Smooth muscle cell (in vitro differentiated cells): ENCODE measurements at regions not wholly inside any gene's neighbourhood (a gene's known extent, or its start where the extent isn't known, plus 50 kb on each side); places are given as distances from the start of the nearest gene placed in this dataset.

Experiments used
- DNase-seq: peaks from one replicate; lab custom pipeline; 2025; ENCODE audit not compliant: unreplicated experiment; lab: John Stamatoyannopoulos, UW
- H2AFZ ChIP-seq: fragments of 200-600 bp; sonication (generic); 2 replicates; pipeline ENCODE4 v1.6.0; 2016; ENCODE audit warnings: antibody characterized with exemption, low read depth, mild to moderate bottlenecking
- H3F3A ChIP-seq: fragments of 200-600 bp; sonication (generic); 2 replicates; pipeline ENCODE4 v1.6.0; 2017; ENCODE audit warnings: antibody characterized with exemption, low read depth
- H3K27ac ChIP-seq: fragments of 200-600 bp; sonication (generic); 2 replicates; pipeline ENCODE4 v1.5.1; 2016; ENCODE audit warnings: low read depth, mild to moderate bottlenecking
- H3K27me3 ChIP-seq: fragments of 200-600 bp; sonication (generic); 2 replicates; pipeline ENCODE4 v1.6.1; 2016; ENCODE audit warnings: low read depth, mild to moderate bottlenecking
- H3K36me3 ChIP-seq: fragments of 200-600 bp; sonication (generic); 2 replicates; pipeline ENCODE4 v1.5.1; 2016; ENCODE audit warnings: low read depth
- H3K4me1 ChIP-seq: fragments of 200-600 bp; sonication (generic); 2 replicates; pipeline ENCODE4 v1.5.1; 2016; ENCODE audit warnings: low read depth
- H3K4me2 ChIP-seq: fragments of 200-600 bp; sonication (generic); 2 replicates; pipeline ENCODE4 v1.6.0; 2016; ENCODE audit warnings: mild to moderate bottlenecking
- H3K4me3 ChIP-seq: fragments of 200-600 bp; sonication (generic); 2 replicates; pipeline ENCODE4 v1.5.1; 2016; ENCODE audit warnings: mild to moderate bottlenecking
- H3K79me2 ChIP-seq: fragments of 200-600 bp; sonication (generic); 2 replicates; pipeline ENCODE4 v1.6.0; 2016; ENCODE audit warnings: low read depth, mild to moderate bottlenecking
- H3K9ac ChIP-seq: fragments of 200-600 bp; sonication (generic); 2 replicates; pipeline ENCODE4 v1.6.0; 2016; ENCODE audit warnings: low read depth
- H3K9me3 ChIP-seq: fragments of 200-600 bp; sonication (generic); replicated peaks from 2 replicates; pipeline ENCODE4 v1.5.1; 2016; ENCODE audit warnings: low read depth
- H4K20me1 ChIP-seq: fragments of 200-600 bp; sonication (generic); 2 replicates; pipeline ENCODE4 v1.6.0; 2016; ENCODE audit warnings: low read depth
- CTCF ChIP-seq: fragments of 200-600 bp; sonication (generic); IDR thresholded peaks from 2 replicates; pipeline ENCODE4 v1.5.1; 2017; ENCODE audit warnings: borderline replicate concordance, mild to moderate bottlenecking, antibody characterized with exemption; ENCODE audit not compliant: insufficient read depth, poor library complexity, severe bottlenecking
- WGBS: methylation state at CpG from one replicate; pipeline ENCODE4 v1.1.7; 2016; ENCODE audit warnings: low lambda C conversion rate; 5-methylcytosine and 5-hydroxymethylcytosine counted together

GRCh38 chr4:45640281-45640680 lies 483.6 kb downstream of the GABRG1 start:
- H3K79me2 ChIP-seq: no peaks in the 10 kb centered on the region
- H2AFZ ChIP-seq: no peak overlapping the region
- H3K9me3 ChIP-seq: no peaks in the 10 kb centered on the region
- 69% methylated on average over 6 of the region's 6 CpGs for WGBS
- DNase-seq: no peak
- TF ChIP-seq CTCF: no peak
- H3K27ac ChIP-seq: no peak overlapping the region
- no peaks in the 10 kb centered on the region for H3K36me3 ChIP-seq
- no peaks in the 10 kb centered on the region for H3K4me1 ChIP-seq
- no peak overlapping the region for H3K4me3 ChIP-seq
- H3K4me2 ChIP-seq: no peak overlapping the region
- no peaks in the 10 kb centered on the region for H3F3A ChIP-seq
- H3K27me3 ChIP-seq: no peaks in the 10 kb centered on the region
- no peak overlapping the region for H3K9ac ChIP-seq
- H4K20me1 ChIP-seq: no peaks in the 10 kb centered on the region

- Histone ChIP-seq H2AFZ (no peak overlapping the region), H3K9ac (no peak overlapping the region), H3K27ac (no peak overlapping the region), H3F3A (no peaks in the 10 kb centered on the region), H3K27me3 (no peaks in the 10 kb centered on the region), H3K79me2 (no peaks in the 10 kb centered on the region), H3K9me3 (no peaks in the 10 kb centered on the region), H4K20me1 (no peaks in the 10 kb centered on the region), H3K4me2 (no peak overlapping the region), H3K36me3 (no peaks in the 10 kb centered on the region), H3K4me1 (no peaks in the 10 kb centered on the region), H3K4me3 (no peak overlapping the region)
- DNase-seq: no peak
- 87% methylated on average over 3 of the region's 3 CpGs for WGBS
- no peak for TF ChIP-seq CTCF
These were observed 485.2 kb downstream of the GABRG1 start for GRCh38 chr4:45638641-45639040.

GRCh38 chr4:45636175-45636574 lies 487.7 kb downstream of the GABRG1 start:
- no peak for DNase-seq
- Histone ChIP-seq H3K27me3 (no peaks in the 10 kb centered on the region), H3K4me2 (no peak overlapping the region), H3K9ac (no peak overlapping the region), H3K79me2 (no peaks in the 10 kb centered on the region), H3K36me3 (no peaks in the 10 kb centered on the region), H3K27ac (no peak overlapping the region), H3K4me3 (no peak overlapping the region), H3F3A (no peaks in the 10 kb centered on the region), H3K4me1 (no peaks in the 10 kb centered on the region), H4K20me1 (no peaks in the 10 kb centered on the region), H3K9me3 (no peaks in the 10 kb centered on the region), H2AFZ (no peak overlapping the region)
- no peak for TF ChIP-seq CTCF
- WGBS: 89% methylated on average over 1 of the region's 1 CpG

GRCh38 chr4:45629717-45630116 lies 494.1 kb downstream of the GABRG1 start:
- Histone ChIP-seq H3K9ac (no peak overlapping the region), H3K27ac (no peak overlapping the region), H3K9me3 (no peaks in the 10 kb centered on the region), H3K4me2 (no peak overlapping the region), H3K36me3 (no peaks in the 10 kb centered on the region), H3F3A (no peaks in the 10 kb centered on the region), H3K4me3 (no peak overlapping the region), H3K27me3 (no peaks in the 10 kb centered on the region), H3K79me2 (no peaks in the 10 kb centered on the region), H4K20me1 (no peaks in the 10 kb centered on the region), H3K4me1 (no peaks in the 10 kb centered on the region), H2AFZ (no peak overlapping the region)
- no peak for TF ChIP-seq CTCF
- 93% methylated on average over 2 of the region's 2 CpGs for whole genome bisulfite sequencing
- no peak for DNase-seq
